ENCODE measurements at regions not wholly inside any gene's neighbourhood (a gene's known extent, or its start where the extent isn't known, plus 50 kb on each side); places are given as distances from the start of the nearest gene placed in this dataset.

GRCh38 chr22:22425783-22426624, 82.5 kb downstream of the ZNF280B start:
- H3K36me3 Mint-ChIP-seq = no peaks in the 10 kb centered on the region
- 77% methylated on average over 8 of the region's 8 CpGs for WGBS (ENCODE audit: insufficient coverage)
- intact Hi-C loops (cut with micrococcal nuclease) = no loop called here
- Histone ChIP-seq H3K27me3 (ENCODE audit: control insufficient read depth, insufficient read depth, low read length) (peaks cover 2% of the 10 kb centered on the region), H3K27ac (ENCODE audit: low read length) (no peak overlapping the region), H3K36me3 (ENCODE audit: control insufficient read depth, insufficient read depth, low read length) (no peaks in the 10 kb centered on the region), H3K4me1 (ENCODE audit: control insufficient read depth, insufficient read depth, low read length) (peaks cover 9% of the 10 kb centered on the region), H3K9me3 (ENCODE audit: control insufficient read depth, insufficient read depth, low read length) (no peaks in the 10 kb centered on the region), H3K4me3 (ENCODE audit: low read length) (no peak overlapping the region)
- H3K27me3 Mint-ChIP-seq (ENCODE audit: low read depth in 2 of 2) = peaks cover 0 to 8% of the 10 kb centered on the region in 2 donors
- no peaks in the 10 kb centered on the region for H3K9me3 Mint-ChIP-seq
- TF ChIP-seq CTCF (IDR thresholded peaks at IDR 0.05) = no peak
- no peak overlapping the region for H3K27ac Mint-ChIP-seq
- no peak for DNase-seq
- ATAC-seq = no peak
- peaks cover 0 to 5% of the 10 kb centered on the region in 2 donors for H3K4me1 Mint-ChIP-seq
- no peak overlapping the region for H3K4me3 Mint-ChIP-seq

GRCh38 chr22:22427542-22428065, 80.9 kb downstream of the ZNF280B start:
- 98% methylated on average over 4 of the region's 4 CpGs for WGBS (ENCODE audit: insufficient coverage)
- H3K4me1 Mint-ChIP-seq = peaks cover 0 to 3% of the 10 kb centered on the region in 2 donors
- intact Hi-C loops (cut with micrococcal nuclease) = no loop called here
- TF ChIP-seq CTCF (IDR thresholded peaks at IDR 0.05) = no peak
- no peaks in the 10 kb centered on the region for H3K9me3 Mint-ChIP-seq
- H3K4me3 Mint-ChIP-seq = no peak overlapping the region
- H3K27me3 ChIP-seq (ENCODE audit: control insufficient read depth, insufficient read depth, low read length) = no peaks in the 10 kb centered on the region
- peaks cover 12% of the 10 kb centered on the region for H3K4me1 ChIP-seq (ENCODE audit: control insufficient read depth, insufficient read depth, low read length)
- ATAC-seq (no peak), DNase-seq (no peak)
- H3K9me3 ChIP-seq (ENCODE audit: control insufficient read depth, insufficient read depth, low read length) = no peaks in the 10 kb centered on the region
- no peaks in the 10 kb centered on the region for H3K36me3 ChIP-seq (ENCODE audit: control insufficient read depth, insufficient read depth, low read length)
- peaks cover 11% of the 10 kb centered on the region in 2 donors for H3K27me3 Mint-ChIP-seq (ENCODE audit: low read depth in 2 of 2)
- no peak overlapping the region for H3K27ac ChIP-seq (ENCODE audit: low read length)
- no peak overlapping the region for H3K4me3 ChIP-seq (ENCODE audit: low read length)
- H3K36me3 Mint-ChIP-seq = no peaks in the 10 kb centered on the region
- H3K27ac Mint-ChIP-seq = no peak overlapping the region

- no peak overlapping the region for H3K4me3 ChIP-seq (ENCODE audit: low read length)
- Mint-ChIP-seq H3K4me3 (no peak overlapping the region), H3K36me3 (no peaks in the 10 kb centered on the region), H3K9me3 (no peaks in the 10 kb centered on the region), H3K27me3 (ENCODE audit: low read depth in 2 of 2) (peaks cover 13 to 16% of the 10 kb centered on the region in 2 donors), H3K4me1 (no peaks in the 10 kb centered on the region), H3K27ac (no peak overlapping the region)
- H3K36me3 ChIP-seq (ENCODE audit: control insufficient read depth, insufficient read depth, low read length) = no peaks in the 10 kb centered on the region
- ATAC-seq = no peak
- no peak overlapping the region for H3K27ac ChIP-seq (ENCODE audit: low read length)
- no peak for TF ChIP-seq CTCF (IDR thresholded peaks at IDR 0.05)
- 83% methylated on average over 7 of the region's 8 CpGs for WGBS (ENCODE audit: insufficient coverage)
- H3K4me1 ChIP-seq (ENCODE audit: control insufficient read depth, insufficient read depth, low read length) = peaks cover 9% of the 10 kb centered on the region
- H3K27me3 ChIP-seq (ENCODE audit: control insufficient read depth, insufficient read depth, low read length) = no peaks in the 10 kb centered on the region
- no peaks in the 10 kb centered on the region for H3K9me3 ChIP-seq (ENCODE audit: control insufficient read depth, insufficient read depth, low read length)
- DNase-seq = no peak
- intact Hi-C loops (cut with micrococcal nuclease) = no loop called here
Measured at GRCh38 chr22:22428222-22429098, 80.1 kb downstream of the ZNF280B start.

Data from natural killer cell (primary cell).